NCI-H128 (cell line): ENCODE measurements at regions not wholly inside any gene's neighbourhood (a gene's known extent, or its start where the extent isn't known, plus 50 kb on each side); places are given as distances from the start of the nearest gene placed in this dataset.
A peak's percentile ranks its signal among the peaks of the same experiment; 100 is the strongest.
"Not testable (repeated sequence)": the region's sequence is repeated elsewhere in the genome, so short reads cannot be mapped to it uniquely, and the experiment has no call there.

Experiments
- DNase-seq: peaks from one replicate; lab custom pipeline; 2025; ENCODE audit not compliant: unreplicated experiment; lab: John Stamatoyannopoulos, UW

- DNase-seq: no peak
Observed at GRCh38 chr20:2203436-2203835, 92.4 kb upstream of the TGM3 start.

- no peak for DNase-seq
Observed at GRCh38 chr20:2204021-2204420, 91.8 kb upstream of the TGM3 start.

GRCh38 chr20:2206957-2207769, 88.6 kb upstream of the TGM3 start:
- DNase-seq: peak; percentile 12

GRCh38 chr20:2207770-2208097, 88.1 kb upstream of the TGM3 start:
- no peak for DNase-seq

GRCh38 chr20:2208897-2209296, 86.9 kb upstream of the TGM3 start:
- DNase-seq: no peak

- no peak for DNase-seq
Observed at GRCh38 chr20:2210646-2211552, 84.9 kb upstream of the TGM3 start.

- DNase-seq: no peak
Observed at GRCh38 chr20:2212456-2213015, 83.3 kb upstream of the TGM3 start.

GRCh38 chr20:2213401-2213800, 82.4 kb upstream of the TGM3 start:
- DNase-seq: no peak

GRCh38 chr20:2217857-2218539, 77.8 kb upstream of the TGM3 start:
- no peak for DNase-seq

- no peak for DNase-seq
Observed at GRCh38 chr20:2219481-2220006, 76.3 kb upstream of the TGM3 start.

- DNase-seq: no peak
Observed at GRCh38 chr20:2220298-2220697, 75.5 kb upstream of the TGM3 start.

GRCh38 chr20:2221921-2222320, 73.9 kb upstream of the TGM3 start:
- DNase-seq: no peak

GRCh38 chr20:2223558-2224367, 72.0 kb upstream of the TGM3 start:
- DNase-seq: no peak

GRCh38 chr20:2224368-2224639, 71.5 kb upstream of the TGM3 start:
- no peak for DNase-seq

- not testable (repeated sequence) for DNase-seq
Observed at GRCh38 chr20:2227285-2227684, 68.5 kb upstream of the TGM3 start.

GRCh38 chr20:2227861-2228260, 67.9 kb upstream of the TGM3 start:
- no peak for DNase-seq

- DNase-seq: no peak
Observed at GRCh38 chr20:2228926-2229325, 66.9 kb upstream of the TGM3 start.

- DNase-seq: no peak
Observed at GRCh38 chr20:2230726-2231488, 64.9 kb upstream of the TGM3 start.

- DNase-seq: no peak
Observed at GRCh38 chr20:2231701-2232100, 64.1 kb upstream of the TGM3 start.
